HG02981 (cell line): ENCODE measurements at regions not wholly inside any gene's neighbourhood (a gene's known extent, or its start where the extent isn't known, plus 50 kb on each side); places are given as distances from the start of the nearest gene placed in this dataset.
"Not testable (repeated sequence)": the region's sequence is repeated elsewhere in the genome, so short reads cannot be mapped to it uniquely, and the experiment has no call there.

ENCODE experiments used
- ATAC-seq: cut with Tn5 transposase; IDR thresholded peaks from one replicate; pipeline ENCODE4 v1.9.1; 2021; ENCODE audit warnings: mild to moderate bottlenecking, moderate library complexity; ENCODE audit not compliant: unreplicated experiment

DNA sequence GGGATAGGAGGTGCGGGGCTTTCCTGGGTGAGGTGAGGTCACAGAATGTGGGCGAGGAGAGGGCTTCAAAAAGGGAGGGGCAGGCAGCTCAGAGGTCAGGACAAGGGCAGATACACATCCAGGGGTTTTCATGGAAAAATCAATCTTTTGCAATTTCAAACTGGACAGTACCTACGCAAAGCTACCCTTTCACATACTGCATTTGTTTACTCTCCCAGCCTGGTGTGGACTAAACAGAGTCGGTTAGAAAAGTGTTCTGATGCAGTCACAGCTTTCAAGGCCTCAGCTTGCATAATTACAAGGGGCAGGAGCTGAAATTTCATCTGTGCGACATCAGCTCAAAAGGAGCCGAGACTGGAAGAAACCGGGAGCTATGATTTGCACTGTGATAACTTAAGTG, 309.9 kb upstream of the SOX1 start:
- not testable (repeated sequence) for ATAC-seq

DNA sequence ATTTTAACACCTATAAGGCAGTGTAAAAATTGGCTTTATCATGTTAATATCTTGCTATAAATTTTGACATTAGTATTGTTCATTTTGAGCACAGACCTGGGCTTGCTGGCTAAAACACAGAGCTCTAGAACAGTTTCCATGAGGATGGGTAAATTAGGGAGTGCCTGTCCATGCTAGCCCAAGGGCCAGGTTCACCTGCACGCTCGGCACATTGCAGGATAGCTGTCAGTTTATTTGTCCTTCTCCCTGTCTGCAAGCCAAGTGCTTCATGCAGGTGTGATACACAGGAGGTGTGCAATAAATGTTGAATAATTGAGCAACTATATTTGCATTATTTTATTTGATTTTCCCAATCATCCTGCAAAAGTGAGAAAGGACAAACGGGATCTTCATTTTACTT, 309.3 kb upstream of the SOX1 start:
- ATAC-seq = not testable (repeated sequence)

DNA sequence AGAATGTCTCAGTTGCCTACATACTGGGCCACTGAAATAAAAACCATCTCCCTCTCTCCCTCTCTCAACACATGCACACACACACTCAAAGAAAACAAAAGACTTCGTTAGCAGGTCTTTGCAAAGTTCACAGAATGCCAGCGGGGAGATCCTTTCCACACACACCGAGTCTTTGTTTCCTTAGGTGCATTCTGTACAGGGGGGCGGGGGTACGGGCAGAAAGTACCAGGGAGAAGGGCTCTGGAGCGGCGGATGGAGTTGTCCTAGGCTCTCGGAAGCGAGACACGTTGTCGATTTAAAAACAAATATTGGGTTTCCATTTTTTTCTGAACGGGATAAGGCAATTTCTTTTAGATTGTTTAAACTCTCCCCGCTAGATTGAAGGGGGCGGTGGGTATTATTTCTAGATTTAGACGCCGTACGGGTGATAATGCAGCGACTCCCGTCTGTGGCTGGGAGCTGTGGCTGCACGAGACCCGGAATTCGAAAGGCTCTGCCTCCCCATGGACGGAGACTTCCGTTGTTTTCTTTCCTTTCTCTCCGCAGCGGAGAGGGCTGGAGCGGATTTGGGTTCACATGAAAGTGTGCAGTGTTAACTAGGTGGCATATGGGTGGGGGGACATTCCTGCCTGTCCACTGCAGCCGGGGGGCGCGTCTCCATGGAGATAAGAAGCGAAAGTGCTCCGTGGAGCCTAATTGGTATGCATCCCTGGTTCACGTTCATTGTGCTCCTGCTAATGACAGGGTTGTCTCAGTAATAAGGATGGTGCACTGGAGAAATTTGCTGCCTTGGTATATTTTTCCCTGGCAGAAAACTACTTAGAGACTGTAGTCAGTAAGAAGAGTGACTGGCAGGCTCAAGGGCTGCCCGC, 303.7 kb upstream of the SOX1 start:
- not testable (repeated sequence) for ATAC-seq

GRCh38 chr13:111764550-111764949, 302.4 kb upstream of the SOX1 start:
- ATAC-seq = not testable (repeated sequence)

- not testable (repeated sequence) for ATAC-seq
Measured at GRCh38 chr13:111764996-111765395, 302.0 kb upstream of the SOX1 start.

GRCh38 chr13:111775718-111776117, 291.2 kb upstream of the SOX1 start:
- ATAC-seq = not testable (repeated sequence)

- ATAC-seq = peak; percentile 67
Measured at GRCh38 chr13:111777351-111777750, 289.6 kb upstream of the SOX1 start.

DNA sequence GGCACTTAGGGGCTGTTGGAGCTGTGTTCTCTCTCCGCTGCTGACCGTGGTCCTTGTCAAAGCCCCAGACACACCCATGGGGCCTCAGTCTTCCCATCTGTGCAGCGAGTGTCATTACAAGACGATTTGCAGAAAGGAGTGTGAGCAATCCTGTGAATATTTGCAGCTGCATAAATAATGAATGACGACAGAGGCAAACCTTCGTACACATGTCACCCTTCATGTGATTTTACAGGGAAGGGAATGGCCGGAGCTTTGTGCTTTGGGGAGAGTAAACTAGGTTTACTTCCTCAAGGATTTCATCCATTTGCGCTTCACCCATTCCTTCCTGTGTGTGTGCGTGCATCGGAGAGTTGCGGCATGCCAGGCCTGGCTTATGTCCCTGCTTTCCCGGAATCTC, 285.6 kb upstream of the SOX1 start:
- not testable (repeated sequence) for ATAC-seq

- ATAC-seq = not testable (repeated sequence)
Measured at GRCh38 chr13:111787321-111787720, 279.6 kb upstream of the SOX1 start.

- no peak for ATAC-seq
Measured at GRCh38 chr13:111789011-111789410, 277.9 kb upstream of the SOX1 start.

- ATAC-seq = no peak
Measured at GRCh38 chr13:111789420-111789819, 277.5 kb upstream of the SOX1 start.

- ATAC-seq = no peak
Measured at GRCh38 chr13:111790621-111791020, 276.3 kb upstream of the SOX1 start.

GRCh38 chr13:111791131-111791530, 275.8 kb upstream of the SOX1 start:
- ATAC-seq = no peak

DNA sequence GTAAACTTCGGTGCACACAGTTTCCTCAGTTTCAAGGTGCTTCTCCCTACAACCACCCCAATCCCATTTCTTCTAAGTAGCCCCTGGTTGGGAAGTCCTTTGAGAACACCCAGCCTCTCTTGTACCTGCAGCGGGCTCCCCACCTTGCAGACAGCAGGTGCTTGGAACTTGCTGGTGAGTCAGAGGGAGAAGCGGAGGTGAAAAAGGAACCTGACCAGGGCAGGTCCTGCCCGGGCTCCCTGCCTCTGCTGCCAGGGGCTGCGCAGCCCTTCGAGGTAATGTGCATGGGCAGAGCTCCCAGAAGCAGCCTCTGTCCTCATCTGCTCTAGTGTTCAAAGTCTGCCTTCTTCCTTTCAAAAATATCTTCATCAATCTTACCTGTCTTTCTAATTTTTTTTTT, 274.0 kb upstream of the SOX1 start:
- ATAC-seq = no peak
